Testis (tissue), 2 donors: ENCODE measurements at regions not wholly inside any gene's neighbourhood (a gene's known extent, or its start where the extent isn't known, plus 50 kb on each side); places are given as distances from the start of the nearest gene placed in this dataset.
"Not testable (repeated sequence)": the region's sequence is repeated elsewhere in the genome, so short reads cannot be mapped to it uniquely, and the experiment has no call there.

Experiments
- DNase-seq: peaks from one replicate; pipeline ENCODE4 v3.0.0-alpha.2; 2019
- H3K27ac ChIP-seq, 2 donors: fragments of 200-600 bp; sonication (generic); one replicate each; pipeline ENCODE4 v1.5.1; 2019
- H3K27me3 ChIP-seq: fragments of 200-600 bp; sonication (generic); one replicate; pipeline ENCODE4 v1.5.1; 2019
- H3K36me3 ChIP-seq: fragments of 200-600 bp; sonication (generic); one replicate; pipeline ENCODE4 v1.5.1; 2017; ENCODE audit warnings: low read depth; ENCODE audit errors: missing control alignments
- H3K4me1 ChIP-seq: fragments of 200-600 bp; sonication (generic); one replicate; pipeline ENCODE4 v1.5.1; 2019
- H3K4me3 ChIP-seq, 2 donors: fragments of 200-600 bp; sonication (generic); one replicate each; pipeline ENCODE4 v1.5.1; 2017 to 2019
- H3K9me3 ChIP-seq: fragments of 200-600 bp; sonication (generic); one replicate; pipeline ENCODE4 v1.5.1; 2017
- POLR2A ChIP-seq: fragments of 450-650 bp; IDR thresholded peaks from one replicate; pipeline ENCODE4 v1.6.1; 2017; ENCODE audit warnings: antibody characterized with exemption, mild to moderate bottlenecking, moderate library complexity
- WGBS, 2 donors: methylation state at CpG; one replicate each; pipeline ENCODE4 v1.1.5; 2018; 5-methylcytosine and 5-hydroxymethylcytosine counted together
- intact Hi-C: fragments of 100-400 bp; cut with DNase I; formaldehyde crosslinking; loops from one replicate; pipeline ENCODE4 v1.15.1; 2023; ENCODE audit warnings: low total_unique reads
- TF ChIP-seq, protein P1 (sequence below), 3 experiments: fragments of 450-650 bp in 2 of 3; fragments of 200-600 bp in 1 of 3; sonication (generic) in 1 of 3; IDR thresholded peaks; one replicate each; pipeline ENCODE4 v1.5.1; 2016 to 2019; ENCODE audit warnings: antibody characterized with exemption in 3 of 3, mild to moderate bottlenecking in 2 of 3, moderate library complexity in 1 of 3

DNA sequence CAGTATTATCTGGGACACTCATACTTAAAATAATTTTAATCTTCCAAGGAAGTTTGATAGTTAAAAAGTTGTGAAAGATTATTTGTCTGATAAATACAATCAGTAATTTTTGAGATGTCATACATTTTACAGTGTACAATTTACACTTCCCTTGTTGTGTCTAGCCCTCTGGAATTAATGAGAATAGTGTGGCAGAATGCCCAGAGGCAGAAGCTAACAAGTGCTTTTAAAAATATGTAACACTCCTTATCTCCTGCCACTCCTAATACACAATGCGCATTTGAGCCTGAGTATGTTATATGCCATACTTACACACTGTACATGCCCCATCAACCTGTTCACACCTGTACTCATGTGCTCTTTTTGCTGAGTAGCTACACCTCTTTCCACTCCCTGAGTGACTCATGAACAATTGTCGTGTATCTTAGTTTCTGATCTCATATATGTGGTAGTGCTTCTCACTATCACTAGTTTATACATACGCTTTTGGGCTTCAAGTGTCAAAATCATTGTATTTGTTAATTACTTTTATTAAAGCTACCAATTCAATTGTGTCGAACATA, 106.9 kb upstream of the GNAI1 start:
- intact Hi-C loops: no loop called here
- 87 to 89% methylated on average over 4 of the region's 4 CpGs for WGBS, 2 donors

DNA sequence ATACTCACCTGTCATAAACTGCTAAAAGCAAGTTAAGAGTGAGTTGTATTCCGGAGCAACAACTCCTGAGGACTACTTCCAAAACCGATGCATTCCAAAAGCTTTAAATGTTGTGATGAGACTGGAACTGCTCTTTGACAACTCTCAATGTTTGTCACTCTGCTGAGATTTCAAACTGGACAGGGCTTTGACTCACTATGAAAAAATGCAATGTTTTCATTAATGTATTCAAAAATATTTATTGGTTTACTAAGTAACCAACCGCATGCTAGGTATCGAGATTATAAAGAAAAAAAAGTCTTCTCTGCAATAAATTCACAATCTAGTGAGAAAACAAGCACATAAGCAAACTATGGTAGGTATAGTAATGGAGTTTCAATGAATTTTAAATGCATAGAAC, 107.9 kb upstream of the GNAI1 start:
- Histone ChIP-seq H3K27ac (no peak overlapping the region), H3K9me3 (no peaks in the 10 kb centered on the region), H3K36me3 (no peaks in the 10 kb centered on the region), H3K27me3 (no peaks in the 10 kb centered on the region), H3K4me1 (no peaks in the 10 kb centered on the region), H3K4me3 (no peak overlapping the region)
- 86 to 92% methylated on average over 4 of the region's 4 CpGs for WGBS, 2 donors
- DNase-seq: no peak
- intact Hi-C loops: no loop called here
- TF ChIP-seq, protein P1, sequence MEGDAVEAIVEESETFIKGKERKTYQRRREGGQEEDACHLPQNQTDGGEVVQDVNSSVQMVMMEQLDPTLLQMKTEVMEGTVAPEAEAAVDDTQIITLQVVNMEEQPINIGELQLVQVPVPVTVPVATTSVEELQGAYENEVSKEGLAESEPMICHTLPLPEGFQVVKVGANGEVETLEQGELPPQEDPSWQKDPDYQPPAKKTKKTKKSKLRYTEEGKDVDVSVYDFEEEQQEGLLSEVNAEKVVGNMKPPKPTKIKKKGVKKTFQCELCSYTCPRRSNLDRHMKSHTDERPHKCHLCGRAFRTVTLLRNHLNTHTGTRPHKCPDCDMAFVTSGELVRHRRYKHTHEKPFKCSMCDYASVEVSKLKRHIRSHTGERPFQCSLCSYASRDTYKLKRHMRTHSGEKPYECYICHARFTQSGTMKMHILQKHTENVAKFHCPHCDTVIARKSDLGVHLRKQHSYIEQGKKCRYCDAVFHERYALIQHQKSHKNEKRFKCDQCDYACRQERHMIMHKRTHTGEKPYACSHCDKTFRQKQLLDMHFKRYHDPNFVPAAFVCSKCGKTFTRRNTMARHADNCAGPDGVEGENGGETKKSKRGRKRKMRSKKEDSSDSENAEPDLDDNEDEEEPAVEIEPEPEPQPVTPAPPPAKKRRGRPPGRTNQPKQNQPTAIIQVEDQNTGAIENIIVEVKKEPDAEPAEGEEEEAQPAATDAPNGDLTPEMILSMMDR (IDR thresholded peaks at IDR 0.05): no peak
- TF ChIP-seq POLR2A: no peak

More for the DNA sequence above, 106.9 kb upstream of the GNAI1 start:
- no peak for TF ChIP-seq POLR2A
- TF ChIP-seq, protein P1 (IDR thresholded peaks at IDR 0.05): no peak
- H3K9me3 ChIP-seq: no peaks in the 10 kb centered on the region
- no peak overlapping the region for H3K4me3 ChIP-seq
- no peaks in the 10 kb centered on the region for H3K4me1 ChIP-seq
- no peaks in the 10 kb centered on the region for H3K36me3 ChIP-seq
- no peak for DNase-seq
- H3K27ac ChIP-seq: no peak overlapping the region
- H3K27me3 ChIP-seq: no peaks in the 10 kb centered on the region

DNA sequence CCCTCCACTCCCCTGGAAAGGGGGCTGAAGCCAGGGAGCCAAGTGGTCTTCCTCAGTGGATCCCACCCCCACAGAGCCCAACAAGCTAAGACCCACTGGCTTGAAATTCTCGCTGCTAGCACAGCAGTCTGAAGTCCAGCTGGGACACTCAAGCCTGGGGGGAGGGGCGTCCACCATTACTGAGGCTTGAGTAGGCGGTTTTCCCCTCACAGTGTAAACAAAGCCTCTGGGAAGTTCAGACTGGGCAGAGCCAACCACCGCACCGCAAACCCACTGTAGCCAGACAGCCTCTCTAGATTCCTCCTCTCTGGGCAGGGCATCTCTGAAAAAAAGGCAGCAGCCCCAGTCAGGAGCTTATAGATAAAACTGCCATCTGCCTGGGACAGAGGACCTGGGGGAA, 114.4 kb upstream of the GNAI1 start:
- intact Hi-C loops, H3K9me3 ChIP-seq, H3K27me3 ChIP-seq, H3K27ac ChIP-seq, H3K36me3 ChIP-seq, H3K4me3 ChIP-seq, DNase-seq, H3K4me1 ChIP-seq: not testable (repeated sequence)
- 50 to 96% methylated on average over 2 to 5 of the region's 5 CpGs for WGBS, 2 donors

DNA sequence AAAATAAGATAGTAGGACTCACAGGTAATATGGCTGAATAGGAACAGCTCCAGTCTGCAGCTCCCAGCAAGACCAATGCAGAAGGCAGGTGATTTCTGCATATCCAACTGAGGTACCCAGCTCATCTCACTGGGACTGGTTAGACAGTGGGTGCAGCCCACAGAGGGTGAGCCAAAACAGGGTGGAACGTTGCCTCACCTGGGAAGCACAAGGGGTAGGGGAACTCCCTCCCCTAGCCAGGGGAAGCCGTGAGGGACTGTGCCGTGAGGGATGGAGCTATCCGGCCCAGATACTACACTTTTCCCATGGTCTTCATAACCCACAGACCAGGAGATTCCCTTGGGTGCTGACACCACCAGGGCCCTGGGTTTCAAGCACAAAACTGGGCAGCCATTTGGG, 114.8 kb upstream of the GNAI1 start:
- H3K4me3 ChIP-seq, H3K36me3 ChIP-seq, intact Hi-C loops, H3K27me3 ChIP-seq, DNase-seq, H3K9me3 ChIP-seq, H3K27ac ChIP-seq, H3K4me1 ChIP-seq: not testable (repeated sequence)
- WGBS, 2 donors: 75 to 79% methylated on average over 4 of the region's 4 CpGs

DNA sequence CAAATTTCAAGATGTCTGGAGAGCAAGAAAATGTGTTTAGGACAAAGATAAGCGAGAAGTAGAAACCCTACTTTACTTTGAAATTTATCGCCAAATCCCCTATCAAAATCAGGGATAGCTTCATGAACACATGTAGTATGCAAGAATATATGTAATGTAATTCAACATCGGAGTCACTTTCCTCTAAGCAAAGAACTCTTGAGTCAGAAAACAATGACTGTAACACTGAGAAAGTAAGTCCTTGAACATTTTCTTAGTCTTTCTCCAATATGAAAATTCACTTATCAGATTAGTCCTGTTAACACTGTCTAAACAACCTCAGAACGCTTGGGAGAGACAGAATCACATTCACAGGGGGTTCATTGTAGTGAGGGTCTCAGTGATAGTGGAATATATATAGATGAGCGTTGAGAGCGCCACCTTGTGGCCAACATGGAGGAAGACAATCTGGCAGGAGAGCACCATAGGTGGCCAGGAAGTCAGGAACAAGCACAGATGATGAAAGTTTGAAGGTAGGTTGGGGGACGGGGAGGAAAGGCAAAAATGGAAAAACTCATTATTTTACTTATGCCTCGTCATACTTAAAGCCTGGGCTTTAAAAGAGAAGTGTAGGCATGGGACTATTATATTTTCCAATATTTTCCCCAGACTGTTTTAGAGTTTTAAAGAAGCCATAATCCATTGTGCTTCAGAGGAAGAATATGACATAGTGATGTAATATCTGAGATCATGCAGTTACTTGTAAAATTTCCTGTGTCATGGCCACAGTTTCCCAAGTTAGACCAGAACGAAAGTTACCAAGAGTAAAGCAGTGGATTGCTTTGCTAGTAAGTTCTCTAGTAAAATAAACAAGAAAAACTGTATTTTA, 115.5 kb upstream of the GNAI1 start:
- intact Hi-C loops: no loop called here
- peak; percentile 56 for DNase-seq
- no peak for TF ChIP-seq POLR2A
- TF ChIP-seq, protein P1 (IDR thresholded peaks at IDR 0.05): peak; percentile 61 to 91 (median 81)

More for the DNA sequence above, 115.5 kb upstream of the GNAI1 start:
- Histone ChIP-seq H3K4me3 (no peak overlapping the region), H3K36me3 (no peaks in the 10 kb centered on the region), H3K27ac (no peak overlapping the region), H3K4me1 (no peaks in the 10 kb centered on the region), H3K27me3 (no peaks in the 10 kb centered on the region), H3K9me3 (no peaks in the 10 kb centered on the region)
- 31 to 35% methylated on average over 9 of the region's 9 CpGs for WGBS, 2 donors
